ENCODE measurements at regions not wholly inside any gene's neighbourhood (a gene's known extent, or its start where the extent isn't known, plus 50 kb on each side); places are given as distances from the start of the nearest gene placed in this dataset.

- DNase-seq (ENCODE audit: low spot score), result no peak
These were observed 70.1 kb upstream of the RAPGEF1 start for GRCh38 chr9:131809941-131810344.

DNA sequence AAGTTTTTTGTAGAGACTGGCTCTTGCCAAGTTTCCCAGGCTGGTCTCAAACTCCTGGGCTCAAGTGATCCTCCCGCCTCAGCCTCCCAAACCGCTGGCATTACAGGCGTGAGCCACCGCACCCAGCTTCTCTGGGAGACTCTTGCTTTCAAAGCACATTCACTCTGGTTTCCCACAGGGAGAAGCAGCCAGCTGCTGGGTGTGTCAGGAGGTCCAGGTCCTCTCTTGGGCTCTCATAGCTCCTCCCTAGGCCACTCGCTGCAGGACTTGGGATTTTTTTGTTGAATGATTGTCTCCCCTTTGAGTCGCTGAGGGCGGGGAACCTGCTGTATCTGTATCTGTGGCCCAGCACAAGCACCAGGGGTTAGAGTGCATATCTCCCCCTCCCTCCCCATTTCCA lies 68.4 kb upstream of the RAPGEF1 start:
- no peak for DNase-seq (ENCODE audit: low spot score)

DNA sequence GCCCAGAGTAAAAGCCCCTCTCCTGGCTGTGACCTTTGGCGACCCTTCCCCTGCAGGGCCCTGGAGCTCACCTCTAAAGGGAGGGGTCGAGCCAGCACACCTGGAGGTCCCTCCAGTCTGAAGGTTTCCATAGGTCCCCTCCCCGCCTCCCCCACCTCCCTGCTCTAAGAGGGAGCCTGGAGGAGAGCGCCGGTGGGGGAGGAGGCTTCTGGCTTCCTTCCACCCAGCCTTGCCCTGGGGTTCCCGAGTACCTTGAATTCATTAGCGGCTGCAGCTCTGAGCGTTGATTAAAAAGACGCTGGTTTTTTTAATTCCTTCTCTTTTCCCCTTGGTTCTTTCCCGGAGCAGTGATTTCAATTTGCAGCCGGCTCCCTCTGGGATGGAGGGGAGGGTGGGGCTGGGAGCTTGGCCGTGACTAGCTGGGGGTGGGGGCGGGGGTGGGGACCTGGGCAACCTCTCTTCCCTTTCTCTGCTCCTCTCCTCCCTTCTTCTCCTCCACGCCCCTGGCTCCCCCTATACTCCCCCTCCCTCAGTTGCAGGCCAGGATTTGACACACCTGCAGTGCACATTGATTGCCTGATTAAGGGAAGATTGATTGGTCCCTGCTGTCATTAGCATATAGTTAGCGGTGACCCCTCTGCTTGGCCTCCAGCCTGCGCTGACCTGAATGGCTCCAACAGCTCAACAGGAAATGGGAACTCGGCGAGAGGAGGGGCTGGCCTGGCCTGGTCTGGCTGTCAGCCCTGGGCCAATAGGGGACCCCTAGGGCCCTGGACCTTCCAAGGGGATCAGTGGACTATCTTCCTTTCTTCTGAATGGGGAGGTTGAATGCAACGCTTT lies 67.5 kb upstream of the RAPGEF1 start:
- no peak for DNase-seq (ENCODE audit: low spot score)

GRCh38 chr9:131805803-131806202 lies 65.9 kb upstream of the RAPGEF1 start:
- no peak for DNase-seq (ENCODE audit: low spot score)

DNA sequence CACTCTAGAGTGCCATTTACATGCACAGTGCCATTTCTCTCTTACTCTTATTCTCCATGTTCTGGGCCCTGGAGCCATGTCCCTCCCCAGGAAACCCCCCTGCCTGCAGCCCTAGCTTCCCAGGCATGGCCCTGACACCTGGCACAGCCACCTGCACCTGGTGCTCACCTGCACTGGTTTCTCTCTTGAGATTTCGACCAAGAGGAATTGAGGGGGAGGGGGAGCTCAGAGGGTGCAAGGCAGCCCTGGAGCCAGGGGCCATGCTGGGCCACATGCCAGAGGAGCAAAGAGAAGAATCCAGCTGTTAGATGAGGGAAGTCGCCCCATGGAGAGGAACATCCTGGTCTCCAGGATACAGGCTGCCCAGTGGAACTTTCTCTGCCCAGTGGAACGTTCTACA lies 65.0 kb upstream of the RAPGEF1 start:
- DNase-seq (ENCODE audit: low spot score), result no peak

- no peak for DNase-seq (ENCODE audit: low spot score)
These were observed 64.0 kb upstream of the RAPGEF1 start for GRCh38 chr9:131803758-131804411.

DNA sequence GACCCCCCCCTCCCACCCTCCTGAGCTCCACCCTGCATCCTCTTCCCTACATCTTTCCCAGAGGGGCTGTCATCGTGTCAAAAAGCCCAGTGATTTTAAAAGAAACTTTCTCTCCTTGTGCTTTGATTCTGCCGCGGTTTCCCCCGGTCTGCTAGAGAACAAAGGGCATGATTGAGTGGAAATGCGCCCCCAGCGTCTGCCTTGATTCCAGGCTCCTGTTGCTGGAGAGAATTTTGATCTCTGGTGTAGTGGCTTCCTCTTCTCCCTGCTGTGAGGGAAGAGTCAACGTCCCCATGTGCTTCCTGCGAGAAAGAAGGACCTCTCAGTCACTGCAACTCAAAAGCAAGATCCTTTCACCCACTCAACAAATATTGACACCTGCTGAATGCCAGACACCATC lies 61.9 kb upstream of the RAPGEF1 start:
- DNase-seq (ENCODE audit: low spot score), result no peak

- DNase-seq (ENCODE audit: low spot score), result no peak
These were observed 61.0 kb upstream of the RAPGEF1 start for GRCh38 chr9:131800843-131801242.

DNA sequence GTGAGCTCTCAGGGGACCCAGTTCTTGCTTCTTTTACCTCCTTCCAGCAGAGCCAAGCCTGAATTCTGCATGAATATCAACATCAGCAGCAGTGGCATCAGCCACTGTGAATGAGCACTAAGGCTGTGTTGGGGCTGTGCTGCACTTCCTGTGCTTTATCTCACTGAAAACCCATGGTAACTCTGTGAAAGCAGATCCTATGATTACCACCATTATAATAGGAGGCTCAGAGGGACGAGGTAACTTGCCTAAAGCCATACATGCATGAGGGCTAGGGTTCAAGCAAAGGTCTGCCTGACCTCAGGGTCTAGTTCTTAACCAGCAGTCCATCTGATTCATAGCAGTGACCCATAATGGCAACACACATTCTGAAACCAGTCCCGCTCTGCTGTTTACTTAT lies 60.5 kb upstream of the RAPGEF1 start:
- no peak for DNase-seq (ENCODE audit: low spot score)

GRCh38 chr9:131799177-131799823 lies 59.4 kb upstream of the RAPGEF1 start:
- DNase-seq (ENCODE audit: low spot score), result peak; percentile 6

DNA sequence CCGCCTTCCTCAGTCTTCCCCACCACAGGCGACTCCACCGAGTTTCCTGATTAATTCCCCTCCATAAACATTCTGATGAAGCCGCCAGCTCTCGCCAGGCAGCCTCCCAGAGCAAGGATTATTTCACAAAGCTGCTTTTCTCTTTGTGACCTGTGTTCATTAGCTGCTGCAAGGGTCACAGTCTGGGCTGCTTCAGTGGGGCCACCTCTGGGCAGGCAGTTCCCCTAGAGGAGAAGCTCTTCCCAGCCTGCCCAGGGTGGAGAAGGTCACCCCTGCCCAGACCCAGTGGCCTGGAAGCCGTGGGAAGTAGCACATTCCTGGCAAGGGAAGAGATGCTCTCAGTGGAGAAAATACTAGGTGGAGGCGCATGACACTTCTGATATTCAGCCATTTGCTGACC lies 58.4 kb upstream of the RAPGEF1 start:
- DNase-seq (ENCODE audit: low spot score), result no peak

- no peak for DNase-seq (ENCODE audit: low spot score)
These were observed 54.5 kb upstream of the RAPGEF1 start for GRCh38 chr9:131794393-131794792.

DNA sequence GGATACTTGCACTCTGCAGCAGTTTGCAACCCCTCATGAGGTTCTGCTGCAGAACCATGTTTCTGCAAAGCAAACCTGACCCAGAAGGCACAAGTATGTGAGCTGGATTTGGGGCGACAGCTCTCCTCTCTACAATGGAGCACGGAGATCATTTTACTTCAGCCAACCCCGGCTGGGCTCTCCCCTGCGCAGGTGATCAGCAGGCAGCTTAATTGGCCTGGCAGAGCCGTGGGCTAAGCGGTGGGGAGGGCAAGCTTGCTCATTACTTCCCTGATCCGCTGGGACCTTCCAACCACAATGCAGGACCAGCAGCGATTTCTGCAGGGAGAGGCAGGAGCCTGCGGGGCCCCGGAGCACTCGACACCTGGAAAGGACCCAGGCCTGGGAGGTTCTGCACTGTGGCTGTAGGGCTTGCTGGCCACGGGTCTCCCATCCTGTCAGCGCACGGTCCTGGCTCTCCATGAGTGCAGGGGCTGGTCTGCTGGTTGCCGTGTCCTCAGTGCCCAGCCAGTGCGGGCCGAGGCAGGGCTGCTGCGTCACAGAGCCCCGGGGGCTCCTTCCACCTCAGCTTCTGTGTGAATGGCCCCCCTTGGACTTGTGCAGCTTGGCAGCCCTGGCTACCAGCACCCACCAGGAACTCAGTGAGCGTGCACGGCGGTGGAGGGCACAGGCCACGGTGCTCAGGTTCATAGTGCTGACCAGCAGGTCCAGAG lies 51.8 kb upstream of the RAPGEF1 start:
- no peak for DNase-seq (ENCODE audit: low spot score)

Data from hematopoietic multipotent progenitor cell treated with erythropoietin and hydrocortisone succinate and interleukin-3 and kit ligand, for 17 days (in vitro differentiated cells).